CD4-positive, alpha-beta memory T cell (primary cell): ENCODE measurements at regions not wholly inside any gene's neighbourhood (a gene's known extent, or its start where the extent isn't known, plus 50 kb on each side); places are given as distances from the start of the nearest gene placed in this dataset.
A peak's percentile ranks its signal among the peaks of the same experiment; 100 is the strongest.

Source experiments
- CTCF ChIA-PET: fragments of 350-600 bp; sonication (Branson Sonifier 250); formaldehyde crosslinking; loops from one replicate; lab custom pipeline; 2021; ENCODE audit warnings: inconsistent platforms; ENCODE audit not compliant: partially characterized antibody; lab: Charles Lee
- POLR2A ChIA-PET: fragments of 350-600 bp; sonication (Branson Sonifier 250); formaldehyde crosslinking; loops from one replicate; lab custom pipeline; 2021; ENCODE audit not compliant: partially characterized antibody; lab: Charles Lee
- DNase-seq, 5 donors: peaks; one replicate each; pipeline versions ENCODE4 v3.0.0 to v3.0.0-alpha.2; 2020 to 2022; ENCODE audit warnings: mixed read lengths in 1 of 5
- H3K27ac ChIP-seq: one replicate; pipeline ENCODE4 v1.7.0; 2013; ENCODE audit warnings: low read depth, low read length
- H3K27me3 ChIP-seq: 2 replicates; pipeline ENCODE4 v1.7.0; 2013; ENCODE audit warnings: mild to moderate bottlenecking, low read length, moderate library complexity; ENCODE audit not compliant: insufficient read depth
- H3K36me3 ChIP-seq: 2 replicates; pipeline ENCODE4 v1.7.0; 2013; ENCODE audit warnings: mild to moderate bottlenecking, low read length, moderate library complexity; ENCODE audit not compliant: insufficient read depth
- H3K4me1 ChIP-seq: 2 replicates; pipeline ENCODE4 v1.7.0; 2013; ENCODE audit warnings: mild to moderate bottlenecking, low read length, moderate library complexity; ENCODE audit not compliant: insufficient read depth
- H3K4me3 ChIP-seq, 2 donors: one replicate each; pipeline ENCODE4 v1.7.0; 2013; ENCODE audit warnings: low read length in 2 of 2, mild to moderate bottlenecking in 1 of 2
- H3K9me3 ChIP-seq, 2 donors: one replicate each; pipeline ENCODE4 v1.7.0; 2013; ENCODE audit warnings: low read length in 2 of 2, control low read depth in 1 of 2; ENCODE audit not compliant: control insufficient read depth in 1 of 2
- H3K27ac Mint-ChIP-seq, 7 donors: one replicate each; pipeline ENCODE4 v1.8.0; 2020 to 2021; ENCODE audit warnings: mixed read lengths in 7 of 7, mild to moderate bottlenecking in 6 of 7, inconsistent platforms in 3 of 7, moderate library complexity in 3 of 7
- H3K27me3 Mint-ChIP-seq, 2 donors: one replicate each; pipeline ENCODE4 v1.8.0; 2020 to 2021; ENCODE audit warnings: mixed read lengths in 2 of 2
- H3K36me3 Mint-ChIP-seq, 2 donors: one replicate each; pipeline ENCODE4 v1.8.0; 2020 to 2021; ENCODE audit warnings: mixed read lengths in 2 of 2, inconsistent platforms in 1 of 2, mild to moderate bottlenecking in 1 of 2
- H3K4me1 Mint-ChIP-seq, 4 donors: one replicate each; pipeline ENCODE4 v1.8.0; 2020 to 2021; ENCODE audit warnings: mixed read lengths in 4 of 4, mild to moderate bottlenecking in 1 of 4
- H3K4me3 Mint-ChIP-seq, 8 donors: one replicate each; pipeline ENCODE4 v1.8.0; 2020 to 2021; ENCODE audit warnings: mixed read lengths in 8 of 8, mild to moderate bottlenecking in 7 of 8, moderate library complexity in 6 of 8, inconsistent platforms in 3 of 8
- H3K9me3 Mint-ChIP-seq, 8 donors: one replicate each; pipeline ENCODE4 v1.8.0; 2020 to 2021; ENCODE audit warnings: mixed read lengths in 8 of 8, mild to moderate bottlenecking in 5 of 8, inconsistent platforms in 3 of 8, moderate library complexity in 1 of 8
- intact Hi-C: fragments of 100-400 bp; cut with micrococcal nuclease; formaldehyde crosslinking; loops from one replicate; pipeline ENCODE4 v1.15.1; 2023

- ChIA-PET CTCF (interaction anchor here (0.8 to 7.8 kb wide), 16 partner anchors 8 to 1221 kb away, joined by 3 to 70 read pairs (median 6); no protein-coding TSS in a partner anchor), POLR2A (interaction anchor here (1.0 kb wide), 1 partner anchor 277 kb away, joined by 3 read pairs; no protein-coding TSS in a partner anchor)
- intact Hi-C loops = loop anchor here (1.0 to 10.0 kb wide), 4 partner anchors 275 to 1455 kb away; no protein-coding TSS in a partner anchor
- Histone ChIP-seq H3K36me3 (no peaks in the 10 kb centered on the region), H3K4me1 (no peaks in the 10 kb centered on the region), H3K27ac (no peak overlapping the region), H3K27me3 (no peaks in the 10 kb centered on the region), H3K4me3 (no peak overlapping the region), H3K9me3 (no peaks in the 10 kb centered on the region)
- Mint-ChIP-seq H3K27me3 (peaks cover 11 to 17% of the 10 kb centered on the region in 2 donors), H3K4me1 (peaks cover 2 to 11% (median 6%) of the 10 kb centered on the region in 4 donors), H3K4me3 (no peak overlapping the region), H3K9me3 (peaks cover 0 to 2% (median 0%) of the 10 kb centered on the region in 8 donors), H3K36me3 (no peaks in the 10 kb centered on the region), H3K27ac (no peak overlapping the region)
- DNase-seq = no peak
Measured at GRCh38 chrX:20529711-20530110, 263.0 kb upstream of the RPS6KA3 start.

GRCh38 chrX:20529301-20529700, 262.6 kb upstream of the RPS6KA3 start:
- H3K4me1 ChIP-seq = peaks cover 2% of the 10 kb centered on the region
- H3K27ac Mint-ChIP-seq = no peak overlapping the region
- no peak overlapping the region for H3K4me3 ChIP-seq
- intact Hi-C loops = loop anchor here (10.0 kb wide), 2 partner anchors 274 to 1456 kb away; no protein-coding TSS in a partner anchor
- no peak for DNase-seq
- peaks cover 2 to 11% (median 7%) of the 10 kb centered on the region in 4 donors for H3K4me1 Mint-ChIP-seq
- H3K36me3 Mint-ChIP-seq = no peaks in the 10 kb centered on the region
- H3K36me3 ChIP-seq = no peaks in the 10 kb centered on the region
- H3K27ac ChIP-seq = no peak overlapping the region
- H3K27me3 Mint-ChIP-seq = peaks cover 11 to 14% of the 10 kb centered on the region in 2 donors
- ChIA-PET CTCF (interaction anchor here (0.7 to 7.8 kb wide), 12 partner anchors 9 to 1221 kb away, joined by 3 to 70 read pairs (median 6); no protein-coding TSS in a partner anchor), POLR2A (no interaction called here)
- H3K27me3 ChIP-seq = no peaks in the 10 kb centered on the region
- H3K9me3 ChIP-seq = no peaks in the 10 kb centered on the region
- no peak overlapping the region for H3K4me3 Mint-ChIP-seq
- peaks cover 0 to 2% (median 0%) of the 10 kb centered on the region in 8 donors for H3K9me3 Mint-ChIP-seq

DNA sequence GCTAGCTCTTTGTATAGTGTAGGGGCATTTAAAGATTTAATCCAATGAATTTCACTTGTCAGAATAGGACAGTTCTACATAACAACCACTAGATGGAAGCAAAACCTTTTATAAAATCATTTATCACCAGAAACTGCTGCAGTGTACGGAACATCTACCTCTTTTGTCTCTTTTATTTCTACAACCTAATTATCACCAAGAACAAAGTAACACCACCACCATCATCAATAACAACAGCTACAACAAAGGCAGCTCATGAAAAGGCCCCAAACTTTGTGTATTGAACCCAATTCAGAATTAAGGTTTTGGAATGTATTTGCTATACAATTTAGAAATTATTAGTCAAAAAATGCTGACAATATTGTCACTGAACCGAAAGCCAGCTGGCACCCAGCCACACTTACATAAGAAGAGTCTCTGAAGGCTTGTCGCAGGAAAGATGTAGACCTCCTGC, 260.9 kb upstream of the RPS6KA3 start:
- Histone ChIP-seq H3K36me3 (no peaks in the 10 kb centered on the region), H3K4me3 (no peak overlapping the region), H3K4me1 (peaks cover 10% of the 10 kb centered on the region), H3K9me3 (no peaks in the 10 kb centered on the region), H3K27ac (no peak overlapping the region), H3K27me3 (no peaks in the 10 kb centered on the region)
- ChIA-PET CTCF (interaction anchor here (0.6 to 7.8 kb wide), 8 partner anchors 11 to 1446 kb away, joined by 3 to 70 read pairs (median 6); no protein-coding TSS in a partner anchor), POLR2A (no interaction called here)
- H3K36me3 Mint-ChIP-seq = no peaks in the 10 kb centered on the region
- H3K4me1 Mint-ChIP-seq = peaks cover 6 to 22% (median 13%) of the 10 kb centered on the region in 4 donors
- peaks cover 0 to 2% (median 0%) of the 10 kb centered on the region in 8 donors for H3K9me3 Mint-ChIP-seq
- no peak overlapping the region for H3K27ac Mint-ChIP-seq
- H3K27me3 Mint-ChIP-seq = peaks cover 6 to 9% of the 10 kb centered on the region in 2 donors
- intact Hi-C loops = loop anchor here (1.0 to 10.0 kb wide), 4 partner anchors 273 to 1665 kb away; no protein-coding TSS in a partner anchor
- peak in 4 of 5 donors; percentile 31 to 41 (median 38) for DNase-seq
- peak overlapping the region in 3 of 8 donors; percentile 2 to 36 (median 7) for H3K4me3 Mint-ChIP-seq

- H3K4me3 Mint-ChIP-seq = no peak overlapping the region
- intact Hi-C loops = loop anchor here (1.0 to 10.0 kb wide), 4 partner anchors 272 to 1666 kb away; no protein-coding TSS in a partner anchor
- Histone ChIP-seq H3K27me3 (no peaks in the 10 kb centered on the region), H3K36me3 (no peaks in the 10 kb centered on the region), H3K4me3 (no peak overlapping the region), H3K4me1 (peaks cover 10% of the 10 kb centered on the region), H3K9me3 (no peaks in the 10 kb centered on the region), H3K27ac (no peak overlapping the region)
- ChIA-PET CTCF (interaction anchor here (1.2 to 7.8 kb wide), 6 partner anchors 10 to 1446 kb away, joined by 3 to 70 read pairs (median 7); no protein-coding TSS in a partner anchor), POLR2A (no interaction called here)
- no peaks in the 10 kb centered on the region for H3K36me3 Mint-ChIP-seq
- H3K9me3 Mint-ChIP-seq = peaks cover 0 to 2% (median 0%) of the 10 kb centered on the region in 8 donors
- no peak overlapping the region for H3K27ac Mint-ChIP-seq
- peaks cover 6 to 9% of the 10 kb centered on the region in 2 donors for H3K27me3 Mint-ChIP-seq
- H3K4me1 Mint-ChIP-seq = peaks cover 6 to 22% (median 13%) of the 10 kb centered on the region in 4 donors
- DNase-seq = no peak
Measured at GRCh38 chrX:20527041-20527440, 260.3 kb upstream of the RPS6KA3 start.

DNA sequence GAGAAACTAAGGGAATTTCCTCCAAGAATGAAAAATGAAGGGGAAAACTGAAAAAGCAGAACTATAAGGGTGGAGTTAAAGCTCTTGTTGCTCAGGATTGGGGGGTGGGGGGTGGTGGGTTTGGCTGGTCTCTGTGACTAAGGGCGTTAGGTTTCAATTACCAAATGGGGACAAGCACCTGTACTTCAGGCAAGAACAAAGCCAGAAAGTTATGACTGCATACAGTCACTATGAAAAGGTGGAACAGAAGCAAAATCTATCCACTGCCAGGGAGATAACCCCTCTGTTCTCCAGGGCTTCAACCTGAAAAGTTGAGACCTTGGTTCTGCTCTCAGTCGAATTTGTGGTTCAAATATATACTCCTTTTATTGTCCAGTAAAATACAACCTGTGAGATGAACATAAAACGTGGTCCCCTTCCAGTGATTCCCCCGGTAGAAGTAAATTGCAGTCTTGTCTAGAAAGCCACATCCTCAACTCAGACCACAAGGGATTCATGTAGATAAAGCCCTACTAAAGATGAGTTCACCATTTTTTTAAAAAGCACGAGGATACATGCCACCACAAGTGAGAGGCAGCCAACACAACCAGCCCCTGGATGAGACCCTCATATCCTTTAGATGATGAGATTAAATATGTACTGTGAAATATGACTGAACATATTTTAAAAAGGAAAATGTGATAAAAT, 257.1 kb upstream of the RPS6KA3 start:
- Histone ChIP-seq H3K36me3 (no peaks in the 10 kb centered on the region), H3K4me1 (peaks cover 10% of the 10 kb centered on the region), H3K4me3 (no peak overlapping the region), H3K27ac (no peak overlapping the region), H3K9me3 (no peaks in the 10 kb centered on the region), H3K27me3 (no peaks in the 10 kb centered on the region)
- H3K36me3 Mint-ChIP-seq = no peaks in the 10 kb centered on the region
- H3K27me3 Mint-ChIP-seq = peaks cover 2 to 5% of the 10 kb centered on the region in 2 donors
- CTCF ChIA-PET = no interaction called here
- H3K4me3 Mint-ChIP-seq = no peak overlapping the region
- peaks cover 6 to 16% (median 11%) of the 10 kb centered on the region in 4 donors for H3K4me1 Mint-ChIP-seq
- intact Hi-C loops = loop anchor here (10.0 kb wide), 2 partner anchors 269 to 1461 kb away; no protein-coding TSS in a partner anchor
- POLR2A ChIA-PET = no interaction called here
- DNase-seq = peak in 3 of 5 donors; percentile 13 to 32 (median 29)
- peaks cover 0 to 2% (median 0%) of the 10 kb centered on the region in 8 donors for H3K9me3 Mint-ChIP-seq
- peak overlapping the region in 2 of 7 donors; percentile 17 to 36 for H3K27ac Mint-ChIP-seq

GRCh38 chrX:20522420-20522819, 255.7 kb upstream of the RPS6KA3 start:
- peaks cover 3 to 12% (median 8%) of the 10 kb centered on the region in 4 donors for H3K4me1 Mint-ChIP-seq
- H3K9me3 ChIP-seq = no peaks in the 10 kb centered on the region
- no peak overlapping the region for H3K27ac ChIP-seq
- intact Hi-C loops = loop anchor here (10.0 kb wide), 2 partner anchors 268 to 1462 kb away; no protein-coding TSS in a partner anchor
- no peaks in the 10 kb centered on the region for H3K36me3 ChIP-seq
- H3K27me3 ChIP-seq = no peaks in the 10 kb centered on the region
- no peak overlapping the region for H3K27ac Mint-ChIP-seq
- DNase-seq = no peak
- CTCF ChIA-PET = interaction anchor here (1.0 kb wide), 1 partner anchor 1223 kb away, joined by 3 read pairs; no protein-coding TSS in a partner anchor
- peaks cover 0 to 2% (median 0%) of the 10 kb centered on the region in 8 donors for H3K9me3 Mint-ChIP-seq
- POLR2A ChIA-PET = no interaction called here
- H3K4me1 ChIP-seq = peaks cover 10% of the 10 kb centered on the region
- no peaks in the 10 kb centered on the region for H3K36me3 Mint-ChIP-seq
- peaks cover 0 to 3% of the 10 kb centered on the region in 2 donors for H3K27me3 Mint-ChIP-seq
- no peak overlapping the region for H3K4me3 Mint-ChIP-seq
- H3K4me3 ChIP-seq = no peak overlapping the region
